CD14-positive monocyte (primary cell): ENCODE measurements at regions not wholly inside any gene's neighbourhood (a gene's known extent, or its start where the extent isn't known, plus 50 kb on each side); places are given as distances from the start of the nearest gene placed in this dataset.

Source experiments
- DNase-seq, 3 donors: peaks; one replicate each; pipeline ENCODE4 v3.0.0-alpha.2; 2011 to 2022
- H2AFZ ChIP-seq: 2 replicates; pipeline ENCODE4 v1.6.0; 2012; ENCODE audit warnings: mild to moderate bottlenecking, low read depth, low read length, inconsistent platforms; ENCODE audit not compliant: insufficient read depth, poor library complexity, severe bottlenecking
- H3K27ac ChIP-seq, 2 donors: 1 replicate in 1 of 2; 2 replicates in 1 of 2; pipeline ENCODE4 v1.5.1; 2012 to 2013; ENCODE audit warnings: low read length in 2 of 2, control low read depth in 1 of 2, inconsistent platforms in 1 of 2, low read depth in 1 of 2, mild to moderate bottlenecking in 1 of 2
- H3K27me3 ChIP-seq, 2 donors: one replicate each; pipeline versions ENCODE4 v1.6.0 to v1.6.1; 2011 to 2013; ENCODE audit warnings: low read length in 2 of 2; ENCODE audit not compliant: control insufficient read depth in 2 of 2, insufficient read depth in 2 of 2
- H3K36me3 ChIP-seq, 2 donors: replicated peaks in 1 of 2; 1 replicate in 1 of 2; 2 replicates in 1 of 2; pipeline versions ENCODE4 v1.5.1 to v1.6.1; 2012 to 2013; ENCODE audit warnings: low read length in 2 of 2, control low read depth in 1 of 2, inconsistent platforms in 1 of 2, mild to moderate bottlenecking in 1 of 2; ENCODE audit not compliant: insufficient read depth in 2 of 2, control insufficient read depth in 1 of 2
- H3K4me1 ChIP-seq, 2 donors: 1 replicate in 1 of 2; 2 replicates in 1 of 2; pipeline versions ENCODE4 v1.5.1 to v1.6.1; 2012 to 2013; ENCODE audit warnings: low read length in 2 of 2, control low read depth in 1 of 2, inconsistent platforms in 1 of 2, mild to moderate bottlenecking in 1 of 2, moderate library complexity in 1 of 2; ENCODE audit not compliant: insufficient read depth in 2 of 2, control insufficient read depth in 1 of 2
- H3K4me2 ChIP-seq: replicated peaks from 2 replicates; pipeline ENCODE3; 2012; ENCODE audit warnings: low read length, moderate library complexity, mild to moderate bottlenecking; ENCODE audit not compliant: poor library complexity, severe bottlenecking; ENCODE audit errors: extremely low read depth
- H3K4me3 ChIP-seq, 3 experiments: fragments of 200-600 bp in 1 of 3; sonication (generic) in 1 of 3; replicated peaks in 1 of 3; 1 replicate in 2 of 3; 2 replicates in 1 of 3; pipeline ENCODE4 v1.5.1; 2011 to 2013; ENCODE audit warnings: low read length in 3 of 3, mild to moderate bottlenecking in 3 of 3, control low read depth in 2 of 3, low read depth in 2 of 3, inconsistent platforms in 1 of 3, moderate library complexity in 1 of 3
- H3K79me2 ChIP-seq: 2 replicates; pipeline ENCODE4 v1.6.0; 2012; ENCODE audit warnings: mild to moderate bottlenecking, control low read depth, inconsistent platforms, low read length, moderate library complexity; ENCODE audit not compliant: insufficient read depth
- H3K9ac ChIP-seq: 2 replicates; pipeline ENCODE4 v1.6.0; 2017; ENCODE audit warnings: low read length, mild to moderate bottlenecking; ENCODE audit not compliant: insufficient read depth, poor library complexity, severe bottlenecking
- H3K9me3 ChIP-seq, 2 donors: replicated peaks in 1 of 2; 1 replicate in 1 of 2; 2 replicates in 1 of 2; pipeline versions ENCODE4 v1.5.1 to v1.6.1; 2012 to 2013; ENCODE audit warnings: low read length in 2 of 2, control low read depth in 1 of 2; ENCODE audit not compliant: control insufficient read depth in 1 of 2, insufficient read depth in 1 of 2
- H4K20me1 ChIP-seq: 2 replicates; pipeline ENCODE4 v1.6.0; 2012; ENCODE audit warnings: mild to moderate bottlenecking, low read length, control low read depth, moderate library complexity; ENCODE audit not compliant: insufficient read depth
- H3K27ac Mint-ChIP-seq, 7 donors: one replicate each; pipeline ENCODE4 v1.8.0; 2020; ENCODE audit warnings: mild to moderate bottlenecking in 7 of 7, mixed read lengths in 7 of 7, moderate library complexity in 6 of 7, inconsistent platforms in 2 of 7
- H3K27me3 Mint-ChIP-seq, 3 donors: one replicate each; pipeline ENCODE4 v1.8.0; 2021 to 2022; ENCODE audit warnings: low read depth in 3 of 3, mild to moderate bottlenecking in 3 of 3, mixed read lengths in 3 of 3, moderate library complexity in 3 of 3, inconsistent platforms in 1 of 3
- H3K36me3 Mint-ChIP-seq, 2 donors: one replicate each; pipeline ENCODE4 v1.8.0; 2020; ENCODE audit warnings: mixed read lengths in 2 of 2, inconsistent platforms in 1 of 2, mild to moderate bottlenecking in 1 of 2
- H3K4me1 Mint-ChIP-seq: one replicate; pipeline ENCODE4 v1.8.0; 2020; ENCODE audit warnings: mild to moderate bottlenecking, mixed read lengths
- H3K4me3 Mint-ChIP-seq, 2 donors: one replicate each; pipeline ENCODE4 v1.8.0; 2020; ENCODE audit warnings: mild to moderate bottlenecking in 2 of 2, mixed read lengths in 2 of 2, moderate library complexity in 1 of 2
- H3K9me3 Mint-ChIP-seq, 7 donors: one replicate each; pipeline ENCODE4 v1.8.0; 2020 to 2022; ENCODE audit warnings: mixed read lengths in 7 of 7, mild to moderate bottlenecking in 6 of 7, moderate library complexity in 6 of 7, inconsistent platforms in 2 of 7
- CTCF ChIP-seq: fragments of 200-600 bp; IDR thresholded peaks from one replicate; pipeline ENCODE4 v1.8.0; 2022; ENCODE audit warnings: antibody characterized with exemption, mild to moderate bottlenecking
- whole genome bisulfite sequencing: methylation state at CpG from one replicate; pipeline ENCODE4 v1.1.5; 2013; ENCODE audit warnings: missing lambda C conversion rate; ENCODE audit not compliant: insufficient coverage; 5-methylcytosine and 5-hydroxymethylcytosine counted together
- intact Hi-C, 2 donors: fragments of 100-400 bp; cut with micrococcal nuclease; formaldehyde crosslinking; loops; one replicate each; pipeline versions ENCODE4 v1.15.0 to v1.15.1; 2023

- Mint-ChIP-seq H3K9me3 (no peaks in the 10 kb centered on the region), H3K27me3 (peaks cover 3 to 4% (median 3%) of the 10 kb centered on the region in 3 donors), H3K4me1 (peaks cover 20% of the 10 kb centered on the region), H3K27ac (peak overlapping the region in 1 of 7 donors; percentile 13), H3K4me3 (no peak overlapping the region), H3K36me3 (no peaks in the 10 kb centered on the region)
- Histone ChIP-seq H3K9ac (no peak overlapping the region), H3K79me2 (no peaks in the 10 kb centered on the region), H3K9me3 (no peaks in the 10 kb centered on the region), H3K4me3 (no peak overlapping the region), H3K27ac (no peak overlapping the region), H3K4me1 (peaks cover 14 to 18% of the 10 kb centered on the region in 2 donors), H3K4me2 (no peak overlapping the region), H3K27me3 (no peaks in the 10 kb centered on the region), H3K36me3 (no peaks in the 10 kb centered on the region), H4K20me1 (no peaks in the 10 kb centered on the region), H2AFZ (no peak overlapping the region)
- intact Hi-C loops: no loop called here
- DNase-seq: no peak
- TF ChIP-seq CTCF: no peak
- 90% methylated on average over 9 of the region's 11 CpGs for WGBS
Observed at GRCh38 chr9:134223091-134223490, 58.7 kb upstream of the RNU6ATAC start.

- WGBS: 93% methylated on average over 13 of the region's 15 CpGs
- Histone ChIP-seq H3K27me3 (no peaks in the 10 kb centered on the region), H3K9me3 (no peaks in the 10 kb centered on the region), H3K79me2 (no peaks in the 10 kb centered on the region), H2AFZ (no peak overlapping the region), H3K36me3 (no peaks in the 10 kb centered on the region), H4K20me1 (no peaks in the 10 kb centered on the region), H3K4me1 (peaks cover 14 to 18% of the 10 kb centered on the region in 2 donors), H3K4me3 (no peak overlapping the region), H3K27ac (no peak overlapping the region), H3K9ac (no peak overlapping the region), H3K4me2 (no peak overlapping the region)
- Mint-ChIP-seq H3K9me3 (no peaks in the 10 kb centered on the region), H3K4me3 (no peak overlapping the region), H3K27ac (peak overlapping the region in 1 of 7 donors; percentile 11), H3K27me3 (peaks cover 3 to 6% (median 3%) of the 10 kb centered on the region in 3 donors), H3K4me1 (peaks cover 20% of the 10 kb centered on the region), H3K36me3 (no peaks in the 10 kb centered on the region)
- intact Hi-C loops: no loop called here
- TF ChIP-seq CTCF: no peak
- DNase-seq: no peak
Observed at GRCh38 chr9:134223591-134224122, 59.3 kb upstream of the RNU6ATAC start.
